ENCODE measurements at regions not wholly inside any gene's neighbourhood (a gene's known extent, or its start where the extent isn't known, plus 50 kb on each side); places are given as distances from the start of the nearest gene placed in this dataset.
A peak's percentile ranks its signal among the peaks of the same experiment; 100 is the strongest.
"Not testable (repeated sequence)": the region's sequence is repeated elsewhere in the genome, so short reads cannot be mapped to it uniquely, and the experiment has no call there.

- DNase-seq, result no peak
Measured at GRCh38 chr15:89030311-89030710, 57.9 kb upstream of the ABHD2 start.

- not testable (repeated sequence) for DNase-seq
Measured at GRCh38 chr15:89031637-89032285, 56.5 kb upstream of the ABHD2 start.

DNA sequence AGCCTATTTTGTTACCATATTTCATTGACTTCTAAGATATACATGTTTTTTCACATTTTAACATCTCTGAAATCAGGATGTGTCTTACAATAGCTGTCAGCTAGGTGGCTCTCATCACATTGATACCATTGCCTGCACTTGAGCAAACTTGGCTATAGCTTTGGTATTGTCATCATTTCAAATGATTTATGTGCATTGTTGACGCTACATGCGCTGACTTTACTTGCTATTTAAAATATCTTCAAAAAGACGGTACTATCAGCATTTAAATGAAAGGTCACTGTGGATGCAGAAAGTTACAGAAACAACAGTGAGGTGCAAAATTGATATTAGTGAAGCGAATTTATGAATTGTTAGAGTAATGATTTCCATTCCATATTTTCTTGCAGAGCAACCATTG is 54.0 kb upstream of the ABHD2 start:
- peak in 1 of 2 donors; percentile 9 for DNase-seq

GRCh38 chr15:89035150-89035549 is 53.1 kb upstream of the ABHD2 start:
- no peak for DNase-seq

DNA sequence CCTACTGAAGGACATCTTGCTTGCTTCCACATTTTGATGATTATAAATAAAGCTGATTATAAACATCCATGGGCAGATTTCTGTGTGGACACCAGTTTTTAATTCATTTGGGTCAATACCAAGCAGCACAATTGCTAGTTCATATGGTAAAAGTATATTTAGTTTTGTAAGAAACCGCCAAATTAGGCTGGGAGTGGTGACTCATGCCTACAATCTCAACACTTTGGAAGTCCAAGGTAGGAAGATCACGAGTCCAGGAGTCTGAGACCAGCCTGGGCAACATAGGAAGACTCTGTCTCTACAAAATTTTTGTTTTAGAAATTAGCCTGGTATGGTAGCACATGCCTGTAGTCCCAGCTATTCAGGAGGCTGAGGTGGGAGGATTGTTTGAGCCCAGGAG is 52.6 kb upstream of the ABHD2 start:
- DNase-seq, result no peak

DNA sequence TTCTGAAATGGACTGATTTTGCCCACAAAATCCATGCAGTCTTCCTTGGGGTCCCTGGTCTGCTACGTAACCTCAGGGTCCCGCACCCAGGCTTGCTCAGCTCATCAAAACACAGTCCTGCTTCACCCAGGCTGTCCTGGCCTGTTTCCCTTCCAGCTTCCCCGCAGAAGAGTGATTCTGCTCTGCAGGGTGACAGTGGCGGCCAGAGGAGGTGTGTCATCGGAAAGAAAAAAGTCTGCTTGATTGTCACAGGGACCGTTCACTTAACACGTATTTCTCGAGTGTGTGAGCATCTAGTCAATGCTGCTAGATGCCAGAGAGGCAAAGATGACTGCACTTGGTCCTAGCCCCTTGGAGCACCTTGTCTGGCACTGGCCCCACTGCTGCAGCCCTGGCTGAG is 50.1 kb upstream of the ABHD2 start:
- DNase-seq, result no peak

Measured in CD4-positive, alpha-beta T cell treated with Interferon alpha-2 for 1 hour (primary cell).